Stimulated activated CD8-positive, alpha-beta memory T cell treated with anti-CD3 and anti-CD28 coated beads, Interleukin-7, amount 100 ng/mL, for 48 hours (primary cell): ENCODE measurements at regions not wholly inside any gene's neighbourhood (a gene's known extent, or its start where the extent isn't known, plus 50 kb on each side); places are given as distances from the start of the nearest gene placed in this dataset.

Experiments
- DNase-seq, 2 donors: peaks; one replicate each; pipeline ENCODE4 v3.0.0-alpha.2; 2020; ENCODE audit warnings: low read depth in 1 of 2; ENCODE audit errors: extremely low read depth in 1 of 2

DNA sequence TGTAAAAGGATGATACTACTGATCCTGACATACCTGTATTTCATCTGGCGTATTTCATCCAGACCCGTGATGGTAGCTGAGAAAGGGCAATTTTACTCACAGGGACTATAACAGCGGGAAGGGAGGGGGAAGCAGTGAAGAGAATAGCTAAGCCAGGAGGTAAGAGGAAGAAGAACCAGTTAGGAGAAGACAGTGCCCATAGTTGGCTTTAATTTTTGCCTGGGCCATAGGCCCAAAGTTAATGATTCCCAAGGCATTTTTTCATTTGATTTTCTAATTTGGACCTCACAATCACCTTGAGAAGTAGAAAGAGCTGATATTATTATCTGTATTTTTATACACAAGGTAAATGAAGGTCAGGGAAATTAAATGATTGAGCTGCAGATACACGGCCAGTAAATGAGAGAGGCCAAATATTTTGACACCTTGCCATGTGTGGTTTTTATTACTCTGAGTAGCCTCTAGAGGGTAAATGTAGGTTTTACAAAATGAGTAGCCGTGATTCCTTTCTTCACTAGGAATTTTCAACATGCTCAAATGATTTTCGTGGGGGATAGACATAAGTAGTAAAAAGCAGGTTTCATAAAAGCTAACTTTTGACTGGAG is 382.2 kb downstream of the FUT8 start:
- no peak for DNase-seq

GRCh38 chr14:65798216-65798615 is 385.7 kb downstream of the FUT8 start:
- no peak for DNase-seq

- DNase-seq: no peak
Observed at GRCh38 chr14:65800694-65801093, 388.2 kb downstream of the FUT8 start.

GRCh38 chr14:65802196-65802595 is 389.7 kb downstream of the FUT8 start:
- DNase-seq: no peak

DNA sequence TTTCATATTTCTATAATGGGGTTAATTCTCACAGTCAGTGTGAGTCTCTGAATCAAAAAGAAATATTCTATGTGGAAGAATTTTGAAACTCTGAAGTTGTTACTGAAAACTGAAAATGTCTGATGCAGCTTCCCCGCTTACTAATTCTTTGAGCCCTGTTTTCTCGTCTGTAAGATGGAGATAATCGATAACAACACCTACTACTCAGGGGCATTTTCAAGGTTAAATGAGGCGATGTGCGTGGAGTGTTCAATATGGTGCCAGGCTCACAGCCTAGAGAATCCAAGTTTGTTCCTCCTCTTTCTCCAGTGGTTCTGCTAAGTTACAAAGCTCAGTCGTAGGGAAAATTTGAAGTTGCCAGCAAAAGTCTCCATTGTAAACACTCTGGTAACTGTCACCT is 391.4 kb downstream of the FUT8 start:
- no peak for DNase-seq

DNA sequence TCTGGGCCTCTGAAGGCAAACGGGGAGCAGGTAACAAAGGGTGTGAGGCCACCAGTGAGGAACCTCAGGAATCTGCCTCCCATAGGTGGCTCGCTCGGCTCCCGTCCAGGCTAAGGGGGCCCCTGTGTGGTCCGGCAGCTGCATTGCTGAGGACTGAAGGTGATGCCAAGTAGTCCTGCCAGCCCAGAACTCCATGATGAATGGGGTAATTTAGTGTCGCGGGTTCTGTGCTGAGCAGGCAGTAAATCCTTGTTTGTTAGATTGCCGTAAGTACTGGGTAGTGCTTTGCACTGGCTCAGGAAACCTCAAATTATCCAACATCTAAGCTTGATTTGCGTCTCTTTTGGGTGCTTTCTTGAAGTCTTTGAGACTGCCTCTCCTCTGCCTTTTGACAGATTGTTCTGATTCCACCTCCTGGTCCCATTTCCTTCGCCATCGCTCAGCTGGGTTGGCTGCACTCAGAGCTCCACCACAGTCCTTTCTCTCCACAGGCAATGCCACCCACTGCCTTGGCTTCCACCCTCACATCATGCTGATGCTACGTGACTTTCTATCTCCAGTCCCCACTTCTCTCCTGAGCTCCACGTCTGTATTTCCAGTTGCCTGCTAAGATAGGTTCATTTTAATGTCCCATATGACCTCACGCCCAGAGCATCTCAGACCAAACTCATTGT is 392.0 kb downstream of the FUT8 start:
- DNase-seq: peak in 1 of 2 donors; percentile 9

DNA sequence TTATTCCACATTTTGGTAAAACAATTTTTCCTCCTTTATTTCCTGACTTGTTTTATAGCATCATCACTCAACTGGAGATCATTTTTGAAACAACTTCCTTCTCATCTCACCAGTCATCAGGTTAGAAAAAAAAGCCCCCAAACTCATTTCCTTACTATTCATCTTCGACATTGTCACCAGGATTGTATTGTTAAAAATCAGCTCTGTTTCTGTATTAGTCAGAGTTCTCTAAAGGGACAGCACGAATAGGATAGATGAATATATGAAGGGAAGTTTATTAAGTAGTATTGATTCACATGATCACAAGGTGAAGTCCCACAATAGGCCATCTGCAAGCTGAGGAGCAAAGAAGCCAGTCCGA is 392.6 kb downstream of the FUT8 start:
- DNase-seq: no peak

DNA sequence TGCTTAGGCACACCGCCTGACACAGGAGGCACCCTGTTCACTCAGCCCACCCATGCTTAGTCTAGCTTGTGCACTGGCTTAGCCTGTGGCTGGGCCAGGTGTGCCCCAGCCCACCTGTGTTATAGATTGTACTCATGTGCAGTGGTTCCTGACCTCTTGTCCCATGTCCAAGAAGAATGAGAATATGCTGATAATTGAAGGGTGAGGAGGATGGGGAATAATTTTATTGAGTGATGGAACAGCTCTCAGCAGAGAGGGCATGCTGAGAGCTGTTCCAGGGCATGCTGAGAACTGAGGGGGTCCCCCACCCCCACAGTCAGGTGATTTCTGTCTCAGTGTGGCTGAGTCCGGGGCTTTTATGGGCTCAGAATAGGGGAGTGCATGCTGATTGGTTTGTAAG is 395.9 kb downstream of the FUT8 start:
- DNase-seq: no peak

- DNase-seq: no peak
Observed at GRCh38 chr14:65810322-65810721, 397.8 kb downstream of the FUT8 start.

DNA sequence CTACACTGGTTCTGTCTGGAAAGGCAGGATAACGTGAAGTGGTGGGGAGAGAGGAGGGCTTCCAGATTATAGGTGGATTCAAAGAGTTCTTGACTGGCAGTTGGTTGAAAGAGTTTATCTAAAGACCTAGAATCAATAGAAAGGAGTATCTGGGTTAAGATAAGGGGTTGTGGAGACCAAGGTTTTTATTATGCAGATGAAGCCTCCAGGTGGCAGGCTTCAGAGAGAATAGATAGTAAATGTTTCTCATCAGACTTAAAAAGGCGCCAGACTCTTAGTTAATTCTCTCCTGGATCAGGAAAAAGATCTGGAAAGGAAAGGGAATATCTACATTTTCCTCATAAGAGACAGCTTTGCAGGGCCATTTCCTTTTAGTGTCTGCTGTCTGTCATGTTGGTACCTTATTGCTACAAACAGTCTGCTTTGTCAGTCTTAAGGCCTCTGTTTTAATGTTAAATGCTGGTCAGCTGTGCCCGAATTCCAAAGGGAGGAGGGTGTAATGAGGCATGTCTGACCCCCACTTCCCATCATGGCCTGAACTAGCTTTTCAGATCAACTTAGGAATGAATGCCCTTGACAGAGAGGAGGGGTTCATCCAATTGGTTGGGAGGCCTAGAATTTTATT is 401.3 kb downstream of the FUT8 start:
- DNase-seq: no peak

DNA sequence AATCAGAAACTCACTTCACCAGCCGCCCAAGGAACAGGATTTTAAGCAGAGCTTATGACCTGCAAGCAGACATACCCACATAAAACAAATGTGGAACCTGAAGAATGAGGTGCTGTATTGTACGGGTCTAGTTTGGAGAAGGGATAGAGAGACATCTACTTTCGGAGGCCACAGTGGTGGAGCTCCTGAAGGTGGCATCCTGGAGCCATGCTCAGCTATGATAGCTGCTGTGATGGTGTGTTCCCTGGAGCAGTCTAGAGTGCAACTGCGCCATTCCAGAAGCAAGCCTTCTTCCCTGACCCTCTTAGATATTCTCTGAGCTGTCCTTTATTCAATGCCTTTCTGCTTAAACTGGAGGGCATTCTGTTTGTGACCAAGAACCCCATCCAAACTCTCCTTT is 402.6 kb downstream of the FUT8 start:
- no peak for DNase-seq

GRCh38 chr14:65817011-65817410 is 404.5 kb downstream of the FUT8 start:
- no peak for DNase-seq

DNA sequence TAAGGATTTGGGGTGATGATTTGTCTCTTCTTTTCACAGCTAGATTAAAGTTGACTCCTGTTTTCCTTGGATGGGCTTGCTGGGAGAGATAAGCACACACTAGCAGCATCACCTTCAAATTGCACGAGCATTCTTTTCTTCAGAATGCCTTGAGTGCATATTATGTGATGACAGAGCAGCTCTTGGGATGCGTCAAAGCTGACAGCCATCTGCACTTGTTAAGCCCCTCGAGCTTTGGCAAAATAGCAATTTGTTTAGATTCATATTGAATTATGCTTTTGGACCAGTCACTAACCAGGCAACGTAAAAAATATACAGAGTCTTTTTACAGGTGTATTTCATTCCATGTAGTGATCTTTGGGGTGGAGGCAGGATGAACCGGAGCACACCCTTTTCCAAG is 407.0 kb downstream of the FUT8 start:
- DNase-seq: no peak

GRCh38 chr14:65821224-65821753 is 408.8 kb downstream of the FUT8 start:
- DNase-seq: no peak

GRCh38 chr14:65824285-65824977 is 411.9 kb downstream of the FUT8 start:
- peak in 1 of 2 donors; percentile 34 for DNase-seq

DNA sequence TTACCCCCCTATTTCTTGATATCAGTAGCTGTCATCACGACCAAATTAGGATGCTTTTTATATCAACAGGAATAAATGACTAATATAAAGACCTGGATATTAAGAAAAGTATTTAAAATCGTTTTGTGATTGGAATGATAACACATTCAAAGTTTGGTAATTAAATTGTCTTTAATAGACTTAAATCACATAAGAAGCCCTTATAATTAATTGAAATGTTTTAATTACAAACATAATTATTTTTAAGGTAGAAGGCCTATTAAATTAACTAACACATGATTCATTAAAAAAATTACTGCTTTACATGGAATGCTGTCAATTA is 412.4 kb downstream of the FUT8 start:
- no peak for DNase-seq

DNA sequence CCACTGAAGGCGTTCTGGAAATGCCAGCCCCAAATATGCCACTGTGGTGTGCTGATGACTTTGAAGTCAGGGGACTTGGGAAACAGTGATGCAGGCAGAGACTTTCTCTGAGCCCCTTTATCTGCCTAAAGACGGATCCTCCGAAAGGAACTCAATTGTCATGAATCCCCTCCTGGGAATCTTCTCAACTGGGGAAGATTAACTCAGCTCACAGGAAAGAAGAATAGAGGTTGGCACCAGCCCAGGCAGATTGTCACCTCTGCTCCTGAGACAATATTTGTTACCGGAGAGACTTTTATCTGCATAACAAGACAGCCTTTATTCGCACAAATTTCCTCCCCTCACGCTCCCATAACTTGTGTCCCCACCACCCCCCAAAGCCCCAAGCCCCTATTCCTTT is 414.4 kb downstream of the FUT8 start:
- DNase-seq: no peak

- DNase-seq: no peak
Observed at GRCh38 chr14:65827520-65827919, 415.0 kb downstream of the FUT8 start.

DNA sequence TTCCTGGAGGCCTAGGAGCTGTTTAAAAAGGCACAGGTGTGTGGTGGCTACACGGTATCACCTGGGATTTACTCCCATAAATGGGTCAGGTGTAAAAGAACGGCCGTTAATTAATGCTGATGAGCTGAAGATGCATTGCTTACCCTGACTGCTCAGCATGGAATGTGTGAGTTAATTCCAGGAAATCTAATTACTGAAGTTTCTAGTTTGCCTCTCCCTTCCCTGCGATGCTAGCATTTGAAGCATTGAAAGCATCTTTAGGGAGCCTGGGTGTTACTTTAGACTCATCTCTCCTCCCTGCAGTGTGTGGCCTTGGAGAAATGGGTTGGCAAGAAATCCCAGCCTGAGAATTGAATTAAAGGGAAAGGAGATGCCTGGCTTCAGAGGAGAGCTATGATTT is 415.9 kb downstream of the FUT8 start:
- no peak for DNase-seq

DNA sequence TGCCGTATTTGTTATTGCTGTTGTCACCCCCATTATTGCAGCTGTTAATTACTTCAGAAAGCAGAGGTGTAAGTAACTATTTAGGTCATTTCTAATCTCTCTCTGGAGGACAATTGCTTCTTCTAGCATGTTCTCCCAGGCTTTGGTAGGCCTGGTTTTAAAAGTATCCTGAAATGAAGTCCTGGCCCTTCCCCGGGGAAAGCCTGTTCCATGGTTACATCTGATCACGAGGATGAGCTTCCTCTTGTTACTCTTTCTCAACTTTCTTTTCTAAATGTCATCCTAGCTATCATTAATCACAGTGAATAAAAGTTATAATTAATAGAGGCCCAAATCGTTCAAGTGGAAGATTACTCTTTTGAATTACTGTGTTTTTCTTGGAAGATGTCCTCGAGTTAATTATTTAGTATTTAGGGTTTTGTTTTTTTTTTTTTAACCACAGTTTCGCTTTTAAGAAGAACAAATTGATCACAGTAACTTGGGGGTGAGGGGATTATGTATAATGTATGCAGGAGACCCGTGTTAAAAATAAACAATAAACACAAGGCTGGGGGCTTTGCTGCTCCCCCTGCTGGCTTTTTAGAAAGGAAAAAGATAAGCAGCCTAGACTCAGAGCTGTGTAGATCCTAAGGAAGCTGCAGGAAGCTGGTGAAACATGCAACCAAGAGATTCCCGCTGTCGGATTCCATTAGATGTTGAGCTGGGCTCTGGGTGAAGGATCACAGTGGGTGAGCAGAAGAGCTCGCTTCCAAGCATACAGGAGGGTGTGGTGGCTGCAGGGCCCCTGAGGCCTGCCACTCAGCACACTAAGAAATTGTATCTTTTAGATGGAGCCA is 420.1 kb downstream of the FUT8 start:
- no peak for DNase-seq

DNA sequence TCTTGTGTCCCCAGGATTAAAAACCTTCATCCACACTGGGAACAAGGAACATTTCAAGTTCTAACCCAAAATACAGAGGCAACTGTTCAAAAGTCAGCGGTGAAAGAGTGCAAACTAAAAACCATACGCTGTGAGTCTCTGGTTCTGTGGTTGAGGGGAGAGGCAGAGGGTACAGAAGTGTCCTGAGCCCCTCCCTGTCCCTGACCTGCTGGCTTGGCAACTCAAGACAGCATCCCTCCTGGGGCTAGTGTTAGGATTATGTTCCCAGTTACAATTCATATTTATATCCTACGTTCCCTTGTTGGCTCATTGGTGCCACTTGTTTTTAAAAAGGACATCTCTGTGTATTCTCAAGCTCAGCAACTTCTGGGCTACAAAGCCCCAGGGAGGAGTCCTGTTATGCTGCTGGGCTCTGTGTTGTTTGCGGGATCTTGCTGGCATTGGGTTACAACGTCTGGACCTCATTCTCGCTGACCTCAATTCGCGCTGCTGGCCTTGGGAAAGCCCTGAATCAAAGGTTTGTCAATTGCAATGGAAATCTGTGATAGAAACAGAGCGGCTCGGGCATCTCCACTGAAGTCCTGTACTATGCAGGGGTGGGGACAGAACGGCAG is 420.8 kb downstream of the FUT8 start:
- DNase-seq: no peak
